ELR (cell line): ENCODE measurements at regions not wholly inside any gene's neighbourhood (a gene's known extent, or its start where the extent isn't known, plus 50 kb on each side); places are given as distances from the start of the nearest gene placed in this dataset.

ENCODE experiments used
- DNase-seq: peaks from one replicate; pipeline ENCODE4 v3.0.0-alpha.2; 2015; ENCODE audit warnings: low read depth

DNA sequence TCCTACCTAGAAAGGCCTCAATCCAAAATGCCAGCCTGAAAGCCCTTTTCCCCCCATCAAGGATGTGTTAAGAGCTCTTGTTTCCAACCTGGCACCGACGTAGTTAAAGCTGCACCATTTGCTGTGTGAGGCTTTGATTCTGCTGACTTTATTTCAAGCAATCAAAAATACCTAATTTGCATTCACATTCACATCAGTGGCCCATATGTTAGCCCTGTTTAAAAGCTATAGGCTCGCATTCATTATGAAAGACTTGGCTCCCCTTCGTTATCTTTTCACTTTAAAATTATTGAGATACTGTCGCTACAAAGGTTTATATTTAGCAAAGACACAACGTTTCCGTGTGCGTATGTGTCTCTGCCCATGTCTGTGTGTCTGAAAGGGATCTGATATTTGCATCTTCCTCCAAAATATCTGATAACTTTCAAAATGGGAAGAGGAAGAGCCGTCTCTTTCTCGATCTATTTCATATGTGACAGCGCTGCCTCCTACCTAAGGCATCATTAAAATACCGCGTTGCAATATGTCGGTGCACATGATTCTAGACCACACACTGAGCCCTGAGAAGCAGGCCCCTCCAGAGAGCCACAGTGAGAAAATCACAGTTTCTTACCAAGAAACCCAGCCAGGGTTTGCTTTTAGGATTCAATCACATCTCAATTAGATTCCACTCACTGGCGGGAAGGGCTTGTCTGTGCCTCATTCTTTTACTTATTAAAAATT lies 57.1 kb upstream of the ITPRID1 start:
- no peak for DNase-seq

DNA sequence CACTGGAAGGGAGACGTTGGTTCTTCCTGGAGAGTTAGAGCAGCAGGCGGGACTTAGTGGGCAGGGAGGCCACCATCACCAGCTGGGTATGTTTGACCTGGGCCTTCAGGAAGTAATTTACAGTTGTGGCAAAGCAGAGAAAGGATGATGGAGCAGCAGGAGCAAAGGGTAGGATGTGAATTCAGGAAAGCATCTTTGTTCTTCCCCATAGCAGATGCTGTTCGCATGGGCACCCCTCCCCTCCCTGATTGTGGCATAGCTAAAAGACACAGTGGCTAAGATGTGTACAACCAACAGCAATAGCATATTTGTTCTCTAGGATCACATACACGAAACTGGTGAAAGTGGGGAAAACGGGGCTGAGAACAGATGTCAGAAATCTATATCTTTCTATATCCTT lies 56.3 kb upstream of the ITPRID1 start:
- DNase-seq, result no peak

DNA sequence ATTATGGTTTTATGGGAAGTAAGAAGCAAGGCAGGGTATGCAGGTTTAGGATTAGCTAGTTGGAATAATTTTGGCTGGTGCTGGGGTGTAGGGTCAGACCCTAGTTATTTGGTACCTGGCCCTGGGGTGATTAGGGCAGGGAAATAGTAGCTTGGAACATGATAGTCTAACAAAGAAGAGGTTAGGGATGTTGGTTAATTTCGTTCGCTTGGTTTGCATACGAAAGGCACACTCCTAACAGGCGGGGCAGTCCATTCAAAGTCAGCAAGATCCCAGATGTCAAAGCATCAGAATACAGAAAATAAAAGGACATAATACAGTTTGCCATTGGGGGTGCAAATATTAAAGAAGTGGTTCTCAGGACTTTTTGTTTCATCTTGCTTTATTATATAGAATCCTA lies 55.7 kb upstream of the ITPRID1 start:
- DNase-seq, result no peak

DNA sequence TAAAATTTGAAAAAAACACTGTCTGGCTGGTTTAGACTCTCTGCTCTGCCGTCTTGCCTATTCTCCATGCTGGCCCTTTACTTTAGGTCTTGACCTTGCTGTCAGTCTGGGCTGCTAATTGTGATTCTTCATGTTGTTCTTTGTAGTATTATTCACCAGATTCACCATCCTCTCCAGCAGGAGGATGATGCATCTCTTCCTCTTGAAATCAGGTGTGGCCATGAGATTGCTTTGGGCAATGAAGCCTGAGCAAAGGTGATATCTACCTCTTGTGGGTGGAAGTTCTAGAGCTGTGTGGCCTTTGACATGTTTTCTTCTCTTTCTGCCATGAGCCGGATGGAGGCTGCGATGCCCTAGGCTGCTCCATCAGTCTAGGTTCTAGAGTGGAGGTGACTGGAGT lies 51.3 kb upstream of the ITPRID1 start:
- DNase-seq, result no peak
